ENCODE measurements at regions not wholly inside any gene's neighbourhood (a gene's known extent, or its start where the extent isn't known, plus 50 kb on each side); places are given as distances from the start of the nearest gene placed in this dataset.
"Not testable (repeated sequence)": the region's sequence is repeated elsewhere in the genome, so short reads cannot be mapped to it uniquely, and the experiment has no call there.

- not testable (repeated sequence) for DNase-seq
Observed at GRCh38 chr1:99444211-99444927, 180.1 kb downstream of the PLPPR4 start.

GRCh38 chr1:99445071-99445470 lies 180.8 kb downstream of the PLPPR4 start:
- DNase-seq: no peak

GRCh38 chr1:99445486-99445885 lies 181.2 kb downstream of the PLPPR4 start:
- no peak for DNase-seq

- no peak for DNase-seq
Observed at GRCh38 chr1:99447721-99448120, 183.4 kb downstream of the PLPPR4 start.

GRCh38 chr1:99455760-99456159 lies 190.2 kb upstream of the PALMD start:
- no peak for DNase-seq

- DNase-seq: no peak
Observed at GRCh38 chr1:99456536-99456935, 189.4 kb upstream of the PALMD start.

GRCh38 chr1:99457381-99458165 lies 188.3 kb upstream of the PALMD start:
- DNase-seq: no peak

- no peak for DNase-seq
Observed at GRCh38 chr1:99461499-99461898, 184.4 kb upstream of the PALMD start.

GRCh38 chr1:99464738-99465137 lies 181.2 kb upstream of the PALMD start:
- DNase-seq: no peak

GRCh38 chr1:99465176-99465900 lies 180.6 kb upstream of the PALMD start:
- DNase-seq: no peak

- no peak for DNase-seq
Observed at GRCh38 chr1:99467645-99468044, 178.3 kb upstream of the PALMD start.

- DNase-seq: no peak
Observed at GRCh38 chr1:99469550-99469971, 176.4 kb upstream of the PALMD start.

GRCh38 chr1:99472893-99473292 lies 173.0 kb upstream of the PALMD start:
- DNase-seq: no peak

- DNase-seq: no peak
Observed at GRCh38 chr1:99474350-99474893, 171.5 kb upstream of the PALMD start.

GRCh38 chr1:99476058-99476457 lies 169.9 kb upstream of the PALMD start:
- no peak for DNase-seq

GRCh38 chr1:99481391-99481996 lies 164.4 kb upstream of the PALMD start:
- DNase-seq: peak; percentile 19

GRCh38 chr1:99482286-99482685 lies 163.6 kb upstream of the PALMD start:
- no peak for DNase-seq

- DNase-seq: no peak
Observed at GRCh38 chr1:99482750-99483149, 163.2 kb upstream of the PALMD start.

GRCh38 chr1:99490031-99490430 lies 155.9 kb upstream of the PALMD start:
- no peak for DNase-seq

- no peak for DNase-seq
Observed at GRCh38 chr1:99496067-99496466, 149.8 kb upstream of the PALMD start.

GRCh38 chr1:99497690-99498089 lies 148.2 kb upstream of the PALMD start:
- DNase-seq: no peak

- DNase-seq: no peak
Observed at GRCh38 chr1:99500541-99500940, 145.4 kb upstream of the PALMD start.

GRCh38 chr1:99501871-99502270 lies 144.0 kb upstream of the PALMD start:
- no peak for DNase-seq
